GM12878 (cell line): ENCODE measurements at regions not wholly inside any gene's neighbourhood (a gene's known extent, or its start where the extent isn't known, plus 50 kb on each side); places are given as distances from the start of the nearest gene placed in this dataset.

Source experiments
- ATAC-seq: fragments of 200-7000 bp; cut with Tn5 transposase; 3 replicates; pipeline ENCODE4 v1.9.1; 2020; ENCODE audit warnings: mild to moderate bottlenecking, moderate library complexity
- BruUV-seq: library from RNA; stranded (reverse); fragments of 400-500 nt; replicated peaks from 2 replicates; lab custom pipeline; 2021; lab: Mats Ljungman, UMichigan
- CTCF ChIA-PET: fragments of 300-600 bp; sonication (Branson Sonifier 250); formaldehyde crosslinking; extraction: SDS; loops from one replicate; lab custom pipeline; 2021; ENCODE audit warnings: inconsistent platforms; lab: Yijun Ruan, JAX
- POLR2A ChIA-PET: fragments of 350-600 bp; formaldehyde crosslinking; extraction: SDS; loops from one replicate; lab custom pipeline; 2021; ENCODE audit warnings: inconsistent platforms; lab: Charles Lee
- RAD21 ChIA-PET: fragments of 300-600 bp; sonication (Branson Sonifier 250); formaldehyde crosslinking; loops from one replicate; lab custom pipeline; 2023; ENCODE audit warnings: antibody characterized with exemption; ENCODE audit not compliant: unreplicated experiment; lab: Charles Lee
- SMC1A ChIA-PET: fragments of 300-600 bp; sonication (Branson Sonifier 250); formaldehyde crosslinking; loops from one replicate; lab custom pipeline; 2023; ENCODE audit not compliant: unreplicated experiment, uncharacterized antibody; lab: Charles Lee
- DNase-seq: peaks from one replicate; pipeline ENCODE4 v3.0.0-alpha.2; 2011; ENCODE audit warnings: low read depth, low spot score
- FAIRE-seq: peaks from 3 replicates; lab custom pipeline; 2011; peaks lifted over from hg19 to GRCh38; lab: Jason Lieb, UNC
- H2AFZ ChIP-seq: 2 replicates; pipeline ENCODE4 v1.6.0; 2011; ENCODE audit warnings: low read depth, low read length, control low read depth; ENCODE audit not compliant: control insufficient read depth
- H3K27ac ChIP-seq: 2 replicates; pipeline ENCODE4 v1.5.1; 2011; ENCODE audit warnings: control low read depth; ENCODE audit not compliant: control insufficient read depth, insufficient read depth
- H3K27me3 ChIP-seq, 2 experiments: replicated peaks in 1 of 2; 2 replicates each; pipeline versions ENCODE4 v1.6.0 to v1.6.1; 2011; ENCODE audit warnings: low read length in 1 of 2; ENCODE audit not compliant: control insufficient read depth in 2 of 2, insufficient read depth in 2 of 2
- H3K36me3 ChIP-seq, 2 experiments: 2 replicates each; pipeline ENCODE4 v1.5.1; 2011; ENCODE audit warnings: low read length in 1 of 2; ENCODE audit not compliant: control insufficient read depth in 2 of 2, insufficient read depth in 2 of 2
- H3K4me1 ChIP-seq: 2 replicates; pipeline ENCODE4 v1.6.1; 2011; ENCODE audit warnings: mild to moderate bottlenecking, low read length, moderate library complexity, mixed read lengths; ENCODE audit not compliant: control insufficient read depth, insufficient read depth
- H3K4me2 ChIP-seq: 2 replicates; pipeline ENCODE4 v1.6.0; 2011; ENCODE audit warnings: control low read depth; ENCODE audit not compliant: control insufficient read depth, insufficient read depth
- H3K4me3 ChIP-seq: fragments of 200-600 bp; sonication (generic); 2 replicates; pipeline ENCODE4 v1.5.1; 2016
- H3K79me2 ChIP-seq: 2 replicates; pipeline ENCODE4 v1.6.0; 2011; ENCODE audit warnings: low read length; ENCODE audit not compliant: control insufficient read depth, insufficient read depth
- H3K9ac ChIP-seq: 2 replicates; pipeline ENCODE4 v1.8.0; 2011; ENCODE audit warnings: low read length, control low read depth, mixed read lengths; ENCODE audit not compliant: control insufficient read depth, insufficient read depth
- H3K9me3 ChIP-seq: replicated peaks from 3 replicates; pipeline ENCODE4 v1.5.1; 2011; ENCODE audit warnings: mild to moderate bottlenecking, low read length; ENCODE audit not compliant: control insufficient read depth, insufficient read depth
- H4K20me1 ChIP-seq: 2 replicates; pipeline ENCODE4 v1.6.0; 2011; ENCODE audit not compliant: control insufficient read depth, insufficient read depth
- BRCA1 ChIP-seq: IDR thresholded peaks from 2 replicates; pipeline ENCODE4 v1.6.1; 2011; ENCODE audit warnings: low read depth, low read length, improper control_type of control experiment
- PRDM15 ChIP-seq: fragments of 450-650 bp; formaldehyde crosslinking; IDR thresholded peaks from 2 replicates; pipeline ENCODE4 v1.4.0; 2020; ENCODE audit warnings: mild to moderate bottlenecking, moderate library complexity
- STAT3 ChIP-seq: IDR thresholded peaks from 2 replicates; pipeline ENCODE4 v1.6.1; 2011; ENCODE audit warnings: low read depth, low read length, improper control_type of control experiment
- WGBS: methylation state at CpG from one replicate; pipeline ENCODE4 v1.1.6; 2016; ENCODE audit warnings: low lambda C conversion rate; ENCODE audit not compliant: insufficient replicate concordance, insufficient coverage; ENCODE audit errors: missing lambda C conversion rate; 5-methylcytosine and 5-hydroxymethylcytosine counted together
- in situ Hi-C: fragments of 300-500 bp; cut with MboI; formaldehyde crosslinking; loops from 9 replicates; pipeline ENCODE4 v1.14.3; 2018; ENCODE audit warnings: mixed read lengths
- intact Hi-C: fragments of 100-400 bp; cut with micrococcal nuclease; formaldehyde crosslinking; loops from one replicate; pipeline ENCODE4 v1.14.2; 2022; ENCODE audit not compliant: unreplicated experiment

DNA sequence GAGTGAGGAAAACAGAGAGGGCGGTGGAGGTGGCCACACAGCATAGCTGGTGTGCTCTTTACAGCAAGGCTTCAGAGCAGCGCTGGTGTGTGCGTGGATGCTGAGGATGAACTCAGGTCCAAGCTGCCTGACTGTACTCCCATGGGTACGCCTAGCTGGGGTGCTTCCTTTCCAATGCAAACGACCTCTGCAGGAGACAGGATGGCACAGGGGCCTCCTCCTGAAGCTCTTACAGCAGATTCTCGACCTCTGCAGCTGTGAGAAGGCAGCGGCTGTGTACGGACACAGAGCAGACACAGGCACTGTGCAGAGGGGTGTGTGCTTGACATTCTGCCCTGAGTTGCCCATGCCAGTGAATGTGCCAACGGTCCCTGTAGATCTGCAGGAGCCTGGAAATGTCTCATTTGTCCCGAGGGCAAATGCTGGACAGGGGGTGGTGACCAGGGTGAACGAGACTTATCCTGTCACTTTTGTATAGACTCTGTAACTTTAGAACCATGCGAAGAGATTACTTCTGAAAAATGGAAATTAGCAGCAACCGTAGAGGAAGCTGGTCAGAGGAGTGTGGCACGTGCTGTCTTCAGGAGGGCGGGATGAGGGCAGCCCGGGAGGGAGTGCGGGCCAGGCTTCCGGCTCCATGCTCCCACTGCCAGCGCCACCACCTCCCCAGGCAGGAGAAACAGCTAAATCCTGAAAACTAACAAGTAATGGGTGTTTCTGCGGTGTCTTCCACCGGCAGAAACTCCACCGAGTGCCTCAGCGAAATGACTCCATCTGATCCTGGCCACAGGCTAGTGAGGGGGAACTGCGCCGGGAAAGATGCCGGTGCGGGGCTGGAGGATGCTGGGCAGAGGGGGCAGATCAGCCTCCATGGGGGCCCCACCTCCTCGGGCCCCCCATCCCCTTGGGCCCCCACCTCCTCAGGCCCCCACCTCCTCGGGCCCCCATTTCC lies 120.9 kb upstream of the RPS6KA2 start:
- Histone ChIP-seq H3K36me3 (no peaks in the 10 kb centered on the region), H3K79me2 (no peaks in the 10 kb centered on the region), H3K4me3 (no peak overlapping the region), H3K27ac (no peak overlapping the region), H4K20me1 (no peaks in the 10 kb centered on the region), H3K4me1 (peaks cover 9% of the 10 kb centered on the region; the same call in 1 of the 2 replicates), H2AFZ (no peak overlapping the region), H3K9me3 (no peaks in the 10 kb centered on the region), H3K4me2 (no peak overlapping the region)
- WGBS = 56% methylated on average over 27 of the region's 29 CpGs
- ChIA-PET POLR2A (no interaction called here), CTCF (no interaction called here), SMC1A (no interaction called here), RAD21 (no interaction called here)
- BruUV-seq = no TSS peak
- intact Hi-C loops = no loop called here
- DNase-seq = no peak
- no peak for TF ChIP-seq PRDM15 (CRISPR knock-in tag)
- no peak for TF ChIP-seq STAT3
- TF ChIP-seq BRCA1 = no peak
- TF ChIP-seq, all 136 proteins: peak for 0
- no peaks in the 10 kb centered on the region; a peak in 2 of 4 replicates for H3K27me3 ChIP-seq
- in situ Hi-C loops = no loop called here
- ATAC-seq (no peak), FAIRE-seq (no peak)
- no peak overlapping the region for H3K9ac ChIP-seq
